ENCODE measurements at regions not wholly inside any gene's neighbourhood (a gene's known extent, or its start where the extent isn't known, plus 50 kb on each side); places are given as distances from the start of the nearest gene placed in this dataset.

GRCh38 chr6:147449405-147450161 lies 58.9 kb upstream of the SAMD5 start:
- TF ChIP-seq, protein P1, sequence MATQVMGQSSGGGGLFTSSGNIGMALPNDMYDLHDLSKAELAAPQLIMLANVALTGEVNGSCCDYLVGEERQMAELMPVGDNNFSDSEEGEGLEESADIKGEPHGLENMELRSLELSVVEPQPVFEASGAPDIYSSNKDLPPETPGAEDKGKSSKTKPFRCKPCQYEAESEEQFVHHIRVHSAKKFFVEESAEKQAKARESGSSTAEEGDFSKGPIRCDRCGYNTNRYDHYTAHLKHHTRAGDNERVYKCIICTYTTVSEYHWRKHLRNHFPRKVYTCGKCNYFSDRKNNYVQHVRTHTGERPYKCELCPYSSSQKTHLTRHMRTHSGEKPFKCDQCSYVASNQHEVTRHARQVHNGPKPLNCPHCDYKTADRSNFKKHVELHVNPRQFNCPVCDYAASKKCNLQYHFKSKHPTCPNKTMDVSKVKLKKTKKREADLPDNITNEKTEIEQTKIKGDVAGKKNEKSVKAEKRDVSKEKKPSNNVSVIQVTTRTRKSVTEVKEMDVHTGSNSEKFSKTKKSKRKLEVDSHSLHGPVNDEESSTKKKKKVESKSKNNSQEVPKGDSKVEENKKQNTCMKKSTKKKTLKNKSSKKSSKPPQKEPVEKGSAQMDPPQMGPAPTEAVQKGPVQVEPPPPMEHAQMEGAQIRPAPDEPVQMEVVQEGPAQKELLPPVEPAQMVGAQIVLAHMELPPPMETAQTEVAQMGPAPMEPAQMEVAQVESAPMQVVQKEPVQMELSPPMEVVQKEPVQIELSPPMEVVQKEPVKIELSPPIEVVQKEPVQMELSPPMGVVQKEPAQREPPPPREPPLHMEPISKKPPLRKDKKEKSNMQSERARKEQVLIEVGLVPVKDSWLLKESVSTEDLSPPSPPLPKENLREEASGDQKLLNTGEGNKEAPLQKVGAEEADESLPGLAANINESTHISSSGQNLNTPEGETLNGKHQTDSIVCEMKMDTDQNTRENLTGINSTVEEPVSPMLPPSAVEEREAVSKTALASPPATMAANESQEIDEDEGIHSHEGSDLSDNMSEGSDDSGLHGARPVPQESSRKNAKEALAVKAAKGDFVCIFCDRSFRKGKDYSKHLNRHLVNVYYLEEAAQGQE (IDR thresholded peaks at IDR 0.05; ENCODE audit: low read depth): no peak
- no peak for TF ChIP-seq RAD21 (IDR thresholded peaks at IDR 0.05; ENCODE audit: low read depth)
- no peak for TF ChIP-seq YY1 (IDR thresholded peaks at IDR 0.05; ENCODE audit: low read depth)
- TF ChIP-seq TCF12 (IDR thresholded peaks at IDR 0.05; ENCODE audit: low read depth): no peak
- TF ChIP-seq EP300 (IDR thresholded peaks at IDR 0.05; ENCODE audit: borderline replicate concordance): no peak
- TF ChIP-seq, protein P2, sequence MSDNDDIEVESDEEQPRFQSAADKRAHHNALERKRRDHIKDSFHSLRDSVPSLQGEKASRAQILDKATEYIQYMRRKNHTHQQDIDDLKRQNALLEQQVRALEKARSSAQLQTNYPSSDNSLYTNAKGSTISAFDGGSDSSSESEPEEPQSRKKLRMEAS (IDR thresholded peaks at IDR 0.05): no peak
- no peak for TF ChIP-seq USF1 (IDR thresholded peaks at IDR 0.05)

Measured in Ishikawa (cell line).